Breast epithelium (tissue), 4 donors: ENCODE measurements at regions not wholly inside any gene's neighbourhood (a gene's known extent, or its start where the extent isn't known, plus 50 kb on each side); places are given as distances from the start of the nearest gene placed in this dataset.
A peak's percentile ranks its signal among the peaks of the same experiment; 100 is the strongest.

Source experiments
- DNase-seq, 2 donors: peaks; one replicate each; pipeline ENCODE4 v3.0.0-alpha.2; 2019; ENCODE audit warnings: low spot score in 2 of 2
- H3K27ac ChIP-seq, 2 donors: fragments of 200-600 bp; sonication (generic) in 1 of 2; one replicate each; pipeline ENCODE4 v1.5.1; 2016 to 2019; ENCODE audit warnings: mild to moderate bottlenecking in 1 of 2
- H3K27me3 ChIP-seq, 2 donors: fragments of 200-600 bp; sonication (generic) in 1 of 2; one replicate each; pipeline versions ENCODE4 v1.5.1 to v1.6.0; 2017 to 2019; ENCODE audit warnings: control low read depth in 1 of 2, mild to moderate bottlenecking in 1 of 2
- H3K36me3 ChIP-seq: fragments of 200-600 bp; one replicate; pipeline ENCODE4 v1.5.1; 2019
- H3K4me1 ChIP-seq, 2 donors: fragments of 200-600 bp; sonication (generic); one replicate each; pipeline ENCODE4 v1.5.1; 2016 to 2019; ENCODE audit warnings: control low read depth in 1 of 2
- H3K4me3 ChIP-seq, 3 donors: fragments of 200-600 bp; sonication (generic); 1 replicate in 2 of 3; 2 replicates in 1 of 3; pipeline ENCODE4 v1.5.1; 2016 to 2019; ENCODE audit warnings: mild to moderate bottlenecking in 3 of 3, moderate library complexity in 2 of 3
- H3K9me3 ChIP-seq, 2 donors: fragments of 200-600 bp; sonication (generic) in 1 of 2; one replicate each; pipeline ENCODE4 v1.5.1; 2016 to 2019; ENCODE audit warnings: control low read depth in 1 of 2
- CTCF ChIP-seq, 3 donors: fragments of 450-650 bp; IDR thresholded peaks; one replicate each; pipeline ENCODE4 v1.5.1; 2016 to 2017; ENCODE audit warnings: antibody characterized with exemption in 3 of 3, mild to moderate bottlenecking in 3 of 3, moderate library complexity in 3 of 3
- POLR2A ChIP-seq: fragments of 450-650 bp; IDR thresholded peaks from one replicate; pipeline ENCODE4 v1.6.1; 2016; ENCODE audit warnings: antibody characterized with exemption, mild to moderate bottlenecking, moderate library complexity
- POLR2AphosphoS5 ChIP-seq, 3 donors: sonication (generic); formaldehyde crosslinking; IDR thresholded peaks; one replicate each; pipeline ENCODE4 v1.6.1; 2017; ENCODE audit warnings: antibody characterized with exemption in 3 of 3
- intact Hi-C: fragments of 100-400 bp; cut with DNase I; formaldehyde crosslinking; loops from one replicate; pipeline ENCODE4 v1.15.1; 2023; ENCODE audit warnings: low total_unique reads

GRCh38 chr21:33126569-33126968, 56.6 kb downstream of the OLIG1 start:
- no peak for TF ChIP-seq CTCF (IDR thresholded peaks at IDR 0.05)
- TF ChIP-seq POLR2A, result no peak
- H3K27me3 ChIP-seq, result peaks cover 2 to 30% of the 10 kb centered on the region in 2 donors
- DNase-seq, result no peak

GRCh38 chr21:33127154-33127867, 57.4 kb downstream of the OLIG1 start:
- no peaks in the 10 kb centered on the region for H3K9me3 ChIP-seq
- no peak overlapping the region for H3K27ac ChIP-seq
- intact Hi-C loops, result no loop called here
- no peaks in the 10 kb centered on the region for H3K4me1 ChIP-seq
- H3K27me3 ChIP-seq, result peaks cover 0 to 34% of the 10 kb centered on the region in 2 donors
- no peaks in the 10 kb centered on the region for H3K36me3 ChIP-seq
- peak in 1 of 2 donors; percentile 23 for DNase-seq
- TF ChIP-seq POLR2AphosphoS5 (IDR thresholded peaks at IDR 0.05), result no peak
- peak in 2 of 3 donors; percentile 42 to 55 for TF ChIP-seq CTCF (IDR thresholded peaks at IDR 0.05)
- TF ChIP-seq POLR2A, result no peak
- H3K4me3 ChIP-seq, result peak overlapping the region; percentile 29 to 59 (median 33)

More at GRCh38 chr21:33126569-33126968, 56.6 kb downstream of the OLIG1 start:
- H3K4me1 ChIP-seq, result no peaks in the 10 kb centered on the region
- intact Hi-C loops, result no loop called here
- H3K9me3 ChIP-seq, result no peaks in the 10 kb centered on the region
- H3K4me3 ChIP-seq, result no peak overlapping the region
- no peaks in the 10 kb centered on the region for H3K36me3 ChIP-seq
- H3K27ac ChIP-seq, result no peak overlapping the region

DNA sequence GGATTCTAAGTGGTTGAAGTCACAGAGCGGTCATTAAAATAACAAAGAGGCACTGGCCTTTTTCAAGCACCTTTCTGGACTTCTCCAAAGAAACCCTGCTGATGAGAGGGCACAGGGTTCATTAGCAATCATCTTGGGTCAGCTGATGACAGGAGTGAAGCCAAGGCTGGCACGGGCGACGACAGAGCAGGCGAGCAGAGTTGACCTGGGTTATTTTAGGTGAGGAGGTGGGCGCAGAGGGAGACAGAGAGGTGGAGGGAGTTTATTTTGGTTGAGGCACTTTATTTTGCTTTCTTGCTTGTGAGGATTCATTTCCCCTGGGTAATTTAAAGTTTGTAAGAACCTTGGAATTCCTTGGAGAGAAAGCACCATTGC, 57.9 kb downstream of the OLIG1 start:
- H3K27ac ChIP-seq, result no peak overlapping the region
- no peaks in the 10 kb centered on the region for H3K9me3 ChIP-seq
- no peak for DNase-seq
- intact Hi-C loops, result loop anchor here (2.0 kb wide), 1 partner anchor 63 kb away; no protein-coding TSS in a partner anchor
- TF ChIP-seq POLR2AphosphoS5 (IDR thresholded peaks at IDR 0.05), result no peak
- no peak for TF ChIP-seq POLR2A
- TF ChIP-seq CTCF (IDR thresholded peaks at IDR 0.05), result no peak
- H3K27me3 ChIP-seq, result peaks cover 0 to 34% of the 10 kb centered on the region in 2 donors
- H3K4me1 ChIP-seq, result no peaks in the 10 kb centered on the region
- no peak overlapping the region for H3K4me3 ChIP-seq
- H3K36me3 ChIP-seq, result no peaks in the 10 kb centered on the region

DNA sequence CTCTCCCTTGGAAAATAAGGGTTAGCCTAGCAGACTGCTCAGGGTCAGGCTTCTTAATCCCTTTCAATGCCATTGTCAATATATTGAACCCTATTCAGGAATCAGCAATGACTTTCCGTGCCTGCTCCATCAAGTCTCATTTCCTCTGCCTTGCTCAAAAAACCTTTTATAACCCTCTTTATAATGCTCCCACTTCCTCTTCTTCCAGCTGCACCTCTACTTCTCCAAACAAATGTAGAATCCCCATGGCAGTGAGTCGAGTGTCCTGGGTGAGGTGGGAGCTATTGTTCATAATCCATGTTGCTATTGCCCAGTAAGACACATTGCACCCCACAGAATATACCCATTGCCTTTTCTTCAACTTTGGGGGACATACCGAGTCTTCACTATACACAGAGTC, 58.6 kb downstream of the OLIG1 start:
- Histone ChIP-seq H3K36me3 (no peaks in the 10 kb centered on the region), H3K9me3 (no peaks in the 10 kb centered on the region), H3K27me3 (peaks cover 0 to 30% of the 10 kb centered on the region in 2 donors), H3K4me1 (no peaks in the 10 kb centered on the region), H3K4me3 (no peak overlapping the region), H3K27ac (no peak overlapping the region)
- intact Hi-C loops, result loop anchor here (2.0 kb wide), 1 partner anchor 62 kb away; no protein-coding TSS in a partner anchor
- no peak for DNase-seq
- no peak for TF ChIP-seq CTCF (IDR thresholded peaks at IDR 0.05)
- TF ChIP-seq POLR2AphosphoS5 (IDR thresholded peaks at IDR 0.05), result no peak
- TF ChIP-seq POLR2A, result no peak

- H3K9me3 ChIP-seq, result no peaks in the 10 kb centered on the region
- TF ChIP-seq CTCF (IDR thresholded peaks at IDR 0.05) (no peak), POLR2AphosphoS5 (IDR thresholded peaks at IDR 0.05) (no peak), POLR2A (no peak)
- no peak for DNase-seq
- peaks cover 0 to 34% of the 10 kb centered on the region in 2 donors for H3K27me3 ChIP-seq
- no peak overlapping the region for H3K4me3 ChIP-seq
- H3K36me3 ChIP-seq, result no peaks in the 10 kb centered on the region
- no peaks in the 10 kb centered on the region for H3K4me1 ChIP-seq
- intact Hi-C loops, result no loop called here
- no peak overlapping the region for H3K27ac ChIP-seq
These were observed 62.1 kb downstream of the OLIG1 start for GRCh38 chr21:33132054-33132453.
